Upper lobe of left lung (tissue), 4 donors: ENCODE measurements at regions not wholly inside any gene's neighbourhood (a gene's known extent, or its start where the extent isn't known, plus 50 kb on each side); places are given as distances from the start of the nearest gene placed in this dataset.

ENCODE experiments used
- POLR2A ChIP-seq, 4 donors: fragments of 450-650 bp; IDR thresholded peaks; one replicate each; pipeline ENCODE4 v1.5.1; 2016 to 2017; ENCODE audit warnings: antibody characterized with exemption in 4 of 4, mild to moderate bottlenecking in 2 of 4
- POLR2AphosphoS5 ChIP-seq, 2 donors: sonication (generic); formaldehyde crosslinking; IDR thresholded peaks; one replicate each; pipeline ENCODE4 v1.5.1; 2017; ENCODE audit warnings: antibody characterized with exemption in 2 of 2
- TF ChIP-seq, protein P1 (sequence below), 6 experiments: fragments of 450-650 bp in 4 of 6; fragments of 200-600 bp in 2 of 6; sonication (generic) in 2 of 6; IDR thresholded peaks; one replicate each; pipeline ENCODE4 v1.5.1; 2016 to 2019; ENCODE audit warnings: antibody characterized with exemption in 6 of 6

DNA sequence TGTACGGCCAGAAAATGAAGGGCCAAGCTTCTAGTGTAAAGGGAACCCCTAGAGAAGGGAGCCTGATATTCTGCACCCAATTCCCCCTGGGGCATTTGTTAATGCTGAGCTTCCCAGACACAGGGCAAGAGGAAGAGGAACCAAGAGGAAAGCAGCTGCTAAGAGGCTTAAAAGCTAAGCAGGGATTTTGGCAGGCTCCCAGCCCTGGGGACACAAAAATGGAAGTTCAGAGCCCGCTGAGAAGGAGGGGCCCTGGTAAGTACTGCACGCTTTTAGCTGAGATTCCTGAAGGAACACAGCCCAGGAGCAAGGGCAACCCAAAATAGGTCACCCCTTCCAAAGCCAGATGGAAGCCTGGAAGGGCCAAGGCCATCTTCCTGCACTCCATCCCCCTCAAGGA is 387.3 kb upstream of the MGMT start:
- TF ChIP-seq POLR2A (IDR thresholded peaks at IDR 0.05): no peak
- TF ChIP-seq, protein P1, sequence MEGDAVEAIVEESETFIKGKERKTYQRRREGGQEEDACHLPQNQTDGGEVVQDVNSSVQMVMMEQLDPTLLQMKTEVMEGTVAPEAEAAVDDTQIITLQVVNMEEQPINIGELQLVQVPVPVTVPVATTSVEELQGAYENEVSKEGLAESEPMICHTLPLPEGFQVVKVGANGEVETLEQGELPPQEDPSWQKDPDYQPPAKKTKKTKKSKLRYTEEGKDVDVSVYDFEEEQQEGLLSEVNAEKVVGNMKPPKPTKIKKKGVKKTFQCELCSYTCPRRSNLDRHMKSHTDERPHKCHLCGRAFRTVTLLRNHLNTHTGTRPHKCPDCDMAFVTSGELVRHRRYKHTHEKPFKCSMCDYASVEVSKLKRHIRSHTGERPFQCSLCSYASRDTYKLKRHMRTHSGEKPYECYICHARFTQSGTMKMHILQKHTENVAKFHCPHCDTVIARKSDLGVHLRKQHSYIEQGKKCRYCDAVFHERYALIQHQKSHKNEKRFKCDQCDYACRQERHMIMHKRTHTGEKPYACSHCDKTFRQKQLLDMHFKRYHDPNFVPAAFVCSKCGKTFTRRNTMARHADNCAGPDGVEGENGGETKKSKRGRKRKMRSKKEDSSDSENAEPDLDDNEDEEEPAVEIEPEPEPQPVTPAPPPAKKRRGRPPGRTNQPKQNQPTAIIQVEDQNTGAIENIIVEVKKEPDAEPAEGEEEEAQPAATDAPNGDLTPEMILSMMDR (IDR thresholded peaks at IDR 0.05): no peak
- no peak for TF ChIP-seq POLR2AphosphoS5 (IDR thresholded peaks at IDR 0.05)
